Thyroid gland (tissue), 4 donors: ENCODE measurements at regions not wholly inside any gene's neighbourhood (a gene's known extent, or its start where the extent isn't known, plus 50 kb on each side); places are given as distances from the start of the nearest gene placed in this dataset.

ENCODE experiments used
- POLR2A ChIP-seq, 2 donors: fragments of 450-650 bp; IDR thresholded peaks; one replicate each; pipeline ENCODE4 v1.6.1; 2017; ENCODE audit warnings: antibody characterized with exemption in 2 of 2, mild to moderate bottlenecking in 2 of 2, moderate library complexity in 1 of 2
- TF ChIP-seq, protein P1 (sequence below), 6 experiments: fragments of 200-600 bp in 3 of 6; fragments of 450-650 bp in 3 of 6; sonication (generic) in 3 of 6; IDR thresholded peaks; one replicate each; pipeline ENCODE4 v1.5.1; 2016 to 2019; ENCODE audit warnings: antibody characterized with exemption in 6 of 6, mild to moderate bottlenecking in 2 of 6, inconsistent platforms in 1 of 6, moderate library complexity in 1 of 6

DNA sequence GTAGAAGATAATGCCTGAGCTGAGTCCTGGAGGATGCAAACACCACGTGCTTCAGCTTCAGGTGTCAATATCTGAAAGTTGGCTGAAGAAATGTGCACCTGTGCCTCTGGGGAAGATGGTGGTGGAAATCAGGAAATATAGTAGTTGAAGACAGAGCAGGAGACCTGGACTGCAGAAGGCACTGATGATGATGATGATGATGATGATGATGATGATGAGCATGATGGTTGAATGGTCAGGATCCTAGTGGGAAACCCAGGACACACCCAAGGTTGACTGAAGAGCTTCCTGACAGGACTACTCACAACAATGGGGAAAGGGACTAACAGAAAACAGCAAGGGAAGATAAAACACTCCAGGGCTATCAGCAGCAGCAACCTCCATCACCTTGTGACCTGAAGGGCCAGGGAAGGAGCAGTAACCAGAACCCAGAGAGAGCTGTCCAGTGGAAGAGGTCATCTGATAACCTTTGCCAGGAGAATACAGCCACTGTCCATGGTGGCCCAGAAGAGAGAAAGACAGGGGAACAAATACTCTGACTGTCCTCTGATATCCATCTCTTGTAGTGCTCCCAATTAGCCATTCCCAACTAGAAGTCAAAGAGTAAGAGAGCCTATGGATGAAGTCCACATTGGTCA, 170.3 kb downstream of the TSHZ3 start:
- TF ChIP-seq, protein P1, sequence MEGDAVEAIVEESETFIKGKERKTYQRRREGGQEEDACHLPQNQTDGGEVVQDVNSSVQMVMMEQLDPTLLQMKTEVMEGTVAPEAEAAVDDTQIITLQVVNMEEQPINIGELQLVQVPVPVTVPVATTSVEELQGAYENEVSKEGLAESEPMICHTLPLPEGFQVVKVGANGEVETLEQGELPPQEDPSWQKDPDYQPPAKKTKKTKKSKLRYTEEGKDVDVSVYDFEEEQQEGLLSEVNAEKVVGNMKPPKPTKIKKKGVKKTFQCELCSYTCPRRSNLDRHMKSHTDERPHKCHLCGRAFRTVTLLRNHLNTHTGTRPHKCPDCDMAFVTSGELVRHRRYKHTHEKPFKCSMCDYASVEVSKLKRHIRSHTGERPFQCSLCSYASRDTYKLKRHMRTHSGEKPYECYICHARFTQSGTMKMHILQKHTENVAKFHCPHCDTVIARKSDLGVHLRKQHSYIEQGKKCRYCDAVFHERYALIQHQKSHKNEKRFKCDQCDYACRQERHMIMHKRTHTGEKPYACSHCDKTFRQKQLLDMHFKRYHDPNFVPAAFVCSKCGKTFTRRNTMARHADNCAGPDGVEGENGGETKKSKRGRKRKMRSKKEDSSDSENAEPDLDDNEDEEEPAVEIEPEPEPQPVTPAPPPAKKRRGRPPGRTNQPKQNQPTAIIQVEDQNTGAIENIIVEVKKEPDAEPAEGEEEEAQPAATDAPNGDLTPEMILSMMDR (IDR thresholded peaks at IDR 0.05): no peak
- no peak for TF ChIP-seq POLR2A (IDR thresholded peaks at IDR 0.05)
